ENCODE measurements at regions not wholly inside any gene's neighbourhood (a gene's known extent, or its start where the extent isn't known, plus 50 kb on each side); places are given as distances from the start of the nearest gene placed in this dataset.

DNA sequence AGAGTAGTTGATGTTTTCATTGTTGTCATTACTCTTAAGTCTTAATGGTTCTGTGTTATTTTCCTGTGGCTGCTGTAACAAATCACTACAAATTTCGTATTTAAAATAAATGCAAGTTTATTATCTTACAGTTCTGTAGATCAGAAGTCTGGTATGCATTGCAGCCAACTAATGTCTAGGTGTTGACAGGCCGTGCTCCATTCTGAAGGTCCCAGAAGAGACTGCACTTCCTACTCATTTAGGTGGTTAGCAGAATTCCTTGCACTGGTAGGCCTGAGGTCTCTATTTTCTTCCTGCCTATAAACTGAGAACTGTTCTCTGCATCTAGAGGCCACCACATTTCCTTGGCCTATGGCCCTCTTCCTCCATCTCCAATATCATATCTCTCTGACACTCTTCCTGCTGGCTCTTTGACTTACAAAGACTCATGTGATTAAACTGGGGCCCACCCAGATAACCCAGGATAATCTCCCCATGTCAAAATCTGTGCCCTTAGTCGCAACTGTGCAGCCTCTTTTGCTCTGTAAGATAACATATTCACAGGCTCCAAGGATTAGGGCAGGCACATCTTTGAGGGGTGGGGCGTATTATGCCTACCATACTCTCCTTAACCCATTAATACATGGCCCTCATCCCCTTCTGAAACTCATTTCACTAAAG lies 468.4 kb downstream of the FOXO1 start:
- DNase-seq: no peak

DNA sequence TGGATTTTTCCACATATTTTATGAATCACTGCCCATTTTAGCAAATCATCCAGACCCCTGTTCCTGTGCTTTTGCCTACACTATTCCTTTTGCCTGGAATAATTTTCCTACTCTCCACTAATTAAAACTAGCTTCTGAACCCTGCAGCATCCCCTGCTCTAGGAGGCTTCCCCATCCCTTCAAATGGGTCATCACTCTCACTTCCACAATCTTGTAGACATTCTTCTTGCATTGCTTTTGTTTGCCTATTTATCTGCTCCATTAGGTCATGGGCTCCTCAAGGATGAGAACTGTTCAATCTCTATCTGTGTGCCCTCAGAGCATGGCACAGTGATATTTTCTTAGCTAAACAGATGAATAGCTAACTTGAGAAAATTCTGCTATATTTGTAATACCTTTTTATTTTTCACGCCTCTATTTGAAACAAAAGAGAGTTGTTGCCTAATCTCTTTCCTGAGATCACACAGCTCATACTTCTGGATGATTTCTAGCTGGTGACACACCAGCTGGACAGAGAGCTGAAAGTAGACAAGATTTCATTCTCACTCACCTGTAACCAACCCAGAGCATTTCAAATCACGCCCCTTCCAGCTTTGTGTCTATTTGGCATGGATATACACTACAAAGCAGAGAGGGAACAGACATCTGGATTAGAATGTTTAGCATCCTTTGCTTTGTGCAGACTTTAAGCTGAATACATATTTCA lies 466.0 kb downstream of the FOXO1 start:
- DNase-seq: peak; percentile 44

DNA sequence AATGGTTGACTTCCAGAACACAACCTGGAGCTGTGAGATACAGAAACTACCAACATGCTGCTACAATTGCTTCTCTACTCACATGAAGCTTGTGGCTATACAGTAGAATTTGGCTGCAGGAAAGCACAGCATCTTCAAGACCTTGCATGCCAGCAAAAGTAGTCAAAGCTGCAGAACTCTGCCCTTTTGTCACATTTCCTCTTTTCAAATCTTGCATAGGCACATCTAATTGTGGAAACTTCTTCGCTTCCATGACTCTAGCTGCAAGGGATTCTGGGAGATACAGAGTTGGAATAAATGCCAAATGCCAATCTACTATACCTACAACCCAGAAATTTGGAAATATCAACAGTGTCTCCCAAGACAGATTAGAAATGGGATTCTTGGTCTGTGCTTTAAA lies 462.2 kb downstream of the FOXO1 start:
- DNase-seq: peak; percentile 47

DNA sequence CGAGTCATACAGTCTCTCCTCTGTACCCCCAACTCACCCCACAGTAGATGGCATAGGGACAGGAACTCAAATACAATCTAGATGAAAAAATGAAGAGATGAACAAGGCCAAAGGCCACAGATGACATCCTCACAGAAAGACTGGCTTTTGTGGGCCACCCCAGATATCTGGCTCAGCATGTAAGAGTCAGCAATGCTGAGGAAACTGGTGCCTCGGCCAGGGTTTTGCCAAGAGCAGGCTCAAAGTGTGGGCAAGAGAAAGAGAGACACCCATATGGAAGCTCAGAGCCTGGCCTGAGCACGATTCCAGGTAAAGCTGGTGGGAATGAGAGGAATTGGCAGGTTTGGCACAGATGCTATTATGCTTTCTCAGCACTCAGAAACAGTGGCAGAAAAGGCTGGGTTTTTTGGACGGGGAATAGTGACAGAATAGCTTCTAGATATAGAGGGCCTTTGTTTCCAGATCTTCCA lies 460.6 kb downstream of the FOXO1 start:
- DNase-seq: no peak

DNA sequence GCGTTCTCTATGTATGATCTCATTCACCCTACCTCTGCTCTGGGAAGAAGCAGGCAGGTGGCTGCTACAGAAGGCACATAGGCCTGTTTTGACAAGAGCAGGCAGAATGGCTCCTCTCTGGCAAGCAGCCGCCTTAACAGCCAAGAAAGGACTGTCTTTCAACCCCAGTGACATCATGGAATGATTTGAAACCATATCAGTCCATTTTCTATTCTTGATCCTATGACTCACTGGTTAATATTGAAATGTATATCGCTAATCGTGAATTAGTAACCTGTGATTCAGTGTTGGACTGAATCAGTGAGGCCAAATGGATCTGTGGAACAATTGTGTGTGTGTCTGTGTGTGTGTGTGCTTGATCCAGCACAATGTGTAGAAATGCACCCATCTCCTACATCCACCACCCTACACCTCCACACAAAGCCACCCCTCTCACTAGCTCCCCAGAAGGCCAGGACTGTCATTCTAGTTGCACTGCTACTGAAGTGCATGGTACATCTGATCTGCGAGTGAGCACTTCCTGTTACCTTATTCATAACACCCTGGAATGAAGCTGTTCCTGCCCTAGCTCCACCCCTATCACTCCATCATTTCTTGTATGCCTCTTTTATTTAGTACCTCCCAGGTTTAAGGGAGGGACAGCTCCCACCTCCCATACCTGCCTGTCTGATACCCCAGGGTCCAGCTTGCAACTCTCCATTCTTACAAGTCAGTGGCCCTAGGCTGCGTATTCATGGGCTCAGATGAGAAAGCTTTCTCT lies 460.0 kb downstream of the FOXO1 start:
- DNase-seq: peak; percentile 77

DNA sequence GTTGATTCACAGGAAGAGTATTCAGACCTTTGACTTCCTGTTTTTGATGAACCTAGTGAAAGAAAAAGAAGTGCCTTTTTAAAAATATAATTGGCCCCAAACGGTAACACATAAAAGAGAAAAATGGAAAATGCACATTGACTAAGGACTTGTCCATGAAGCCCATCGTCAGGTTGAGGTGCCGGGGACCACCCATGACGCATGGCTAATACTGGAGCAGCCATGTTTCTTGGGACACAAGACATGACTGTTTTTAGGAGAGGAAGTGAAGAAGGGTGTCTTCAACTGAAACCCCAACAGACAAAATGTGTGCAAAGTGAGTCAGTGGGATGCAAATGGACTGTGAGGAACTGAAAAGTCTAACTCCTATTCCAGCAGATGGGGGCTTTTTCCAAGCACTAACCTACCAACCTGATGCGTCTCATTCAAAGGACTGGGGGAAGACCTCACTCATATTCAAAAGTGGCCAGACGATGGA lies 459.4 kb downstream of the FOXO1 start:
- peak; percentile 80 for DNase-seq

DNA sequence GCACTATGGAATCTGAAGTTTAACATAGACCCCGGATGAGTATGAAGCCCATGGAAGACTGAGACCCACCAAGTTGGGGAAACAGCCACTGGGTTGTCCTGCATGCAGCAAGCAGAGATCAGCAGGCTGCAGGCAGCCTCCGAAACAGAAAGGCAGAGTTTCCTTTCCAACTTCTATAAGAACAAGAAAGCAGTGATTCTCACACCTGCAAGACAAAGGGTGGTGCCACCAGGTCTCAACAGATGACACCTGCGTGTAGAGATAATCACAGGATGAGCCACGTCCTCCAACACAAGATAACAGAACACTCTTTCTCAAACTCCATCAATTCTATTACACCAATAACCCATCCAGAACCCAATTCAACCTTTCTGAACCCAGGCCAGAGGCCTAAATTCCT lies 457.9 kb downstream of the FOXO1 start:
- no peak for DNase-seq

DNA sequence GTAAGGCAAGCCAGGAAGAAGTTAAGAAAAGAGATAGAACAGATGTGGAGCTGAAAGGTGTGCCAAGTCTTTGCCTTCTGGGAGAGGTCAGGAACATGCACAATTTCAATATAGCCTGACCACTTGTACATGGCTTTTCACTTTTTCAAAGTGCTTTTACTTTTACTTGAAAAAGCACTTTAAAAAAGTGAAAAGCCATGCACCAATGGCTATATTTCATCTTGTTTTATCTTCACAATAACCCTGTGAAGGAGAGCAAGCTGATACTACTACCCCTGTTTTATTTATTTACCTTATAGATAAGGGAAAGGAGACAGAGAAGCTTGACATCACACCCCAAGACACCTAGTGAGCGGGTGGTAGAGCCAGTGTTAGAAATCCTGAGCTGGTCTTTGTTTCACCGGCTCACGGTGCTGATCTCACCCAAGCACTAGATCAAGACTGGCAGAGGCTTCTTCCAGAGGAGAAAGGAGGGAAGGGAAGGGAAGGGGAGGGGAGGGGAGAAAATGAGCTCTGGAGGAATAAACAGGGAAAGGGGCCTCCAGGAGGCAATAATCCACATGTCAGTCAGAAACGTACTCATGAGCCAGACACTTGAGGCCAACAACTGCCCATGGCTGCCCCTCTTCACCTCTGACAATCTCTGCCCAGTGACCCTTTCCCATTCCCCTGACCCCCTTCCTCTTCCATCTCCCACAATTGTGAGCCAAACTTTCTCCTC lies 455.4 kb downstream of the FOXO1 start:
- no peak for DNase-seq

DNA sequence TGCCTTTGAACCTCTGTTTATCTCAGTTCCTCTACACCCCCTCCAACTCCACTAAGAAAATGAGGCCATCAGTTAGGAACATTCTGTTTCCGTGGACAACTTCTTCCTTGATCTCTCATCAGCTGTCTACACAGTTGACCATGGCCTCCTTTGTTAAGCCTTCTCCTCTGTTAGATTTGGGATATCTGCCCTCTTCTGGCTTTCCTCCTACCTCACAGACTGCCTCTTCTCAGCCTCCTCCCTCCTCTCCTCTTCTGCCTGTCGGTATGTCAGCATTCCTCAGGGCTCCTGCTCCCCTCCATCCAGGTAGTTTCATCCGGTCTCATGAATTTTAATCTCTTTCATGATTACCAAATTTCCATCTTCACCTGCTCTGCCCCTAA lies 454.9 kb downstream of the FOXO1 start:
- no peak for DNase-seq

DNA sequence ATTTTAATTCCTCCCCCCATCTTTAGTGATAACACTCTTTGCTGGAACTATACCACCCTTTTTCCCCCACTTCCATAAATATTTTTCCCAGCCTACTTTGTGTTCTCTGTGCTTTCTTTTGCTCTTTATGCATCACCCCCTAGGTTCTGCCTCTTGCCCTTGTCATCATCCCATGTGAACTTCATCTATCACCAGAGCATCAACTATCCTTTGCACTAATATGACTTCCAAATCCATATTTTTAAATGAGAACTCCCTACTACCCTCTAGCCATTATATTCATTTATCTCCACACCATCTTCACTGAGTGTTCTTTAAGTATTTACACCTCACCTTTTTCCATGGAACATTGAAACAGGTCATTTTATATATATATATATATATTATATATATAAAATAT lies 452.7 kb downstream of the FOXO1 start:
- DNase-seq: no peak

DNA sequence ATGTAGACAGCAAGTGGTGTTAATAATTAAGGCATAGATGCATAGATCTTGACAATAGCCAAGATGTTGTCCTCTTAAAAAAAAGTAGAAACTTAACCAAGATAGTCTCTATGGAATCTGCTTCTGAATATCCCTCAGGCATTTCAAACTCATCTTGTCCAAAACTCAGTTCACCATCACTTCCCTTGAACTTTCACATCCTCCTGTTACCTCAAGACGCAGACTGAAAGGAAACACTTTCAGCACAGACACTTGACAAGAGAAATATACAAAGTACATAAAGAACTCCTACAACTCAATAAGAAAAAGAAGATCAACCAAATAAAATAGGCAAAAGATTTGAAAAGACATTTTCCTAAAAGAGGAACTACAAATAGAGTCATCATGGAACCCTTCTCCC lies 451.1 kb downstream of the FOXO1 start:
- peak; percentile 24 for DNase-seq

DNA sequence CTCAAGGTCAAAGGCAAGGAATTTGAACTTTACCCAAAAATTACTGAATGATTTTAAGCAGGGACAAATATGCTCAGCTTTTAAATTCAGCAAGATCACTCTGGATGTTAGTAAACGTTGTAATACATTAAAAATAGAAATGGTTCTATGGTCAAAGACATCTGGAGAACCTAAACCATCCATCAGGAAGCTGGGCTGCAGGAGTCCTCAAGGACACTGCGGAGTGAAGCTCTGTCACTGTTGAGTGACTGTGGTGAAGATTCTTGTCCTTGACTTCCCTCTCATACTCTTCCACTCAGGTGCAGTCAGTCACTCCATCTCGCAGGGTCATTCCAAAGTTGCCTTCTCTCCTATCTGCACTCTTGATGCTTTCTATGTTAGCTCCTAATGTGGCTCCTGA lies 450.7 kb downstream of the FOXO1 start:
- no peak for DNase-seq

DNA sequence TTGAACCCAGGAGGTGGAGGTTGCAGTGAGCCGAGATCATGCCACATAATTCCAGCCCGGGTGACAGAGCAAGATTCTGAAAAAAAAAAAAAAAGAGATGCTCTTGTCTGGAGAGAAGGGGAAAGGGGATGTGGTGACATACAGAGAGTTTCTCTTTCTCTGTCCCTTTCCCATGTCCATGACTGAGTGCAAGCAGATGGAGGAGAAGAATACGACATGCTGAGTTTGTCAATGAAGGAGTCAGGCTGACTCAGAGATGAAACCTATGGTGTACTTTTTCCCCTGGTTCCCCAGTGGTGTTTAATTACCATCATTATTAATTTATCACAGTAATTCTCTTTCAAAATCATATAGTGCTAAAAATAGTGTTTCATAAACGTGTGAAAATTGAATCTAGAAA lies 448.8 kb downstream of the FOXO1 start:
- peak; percentile 86 for DNase-seq

DNA sequence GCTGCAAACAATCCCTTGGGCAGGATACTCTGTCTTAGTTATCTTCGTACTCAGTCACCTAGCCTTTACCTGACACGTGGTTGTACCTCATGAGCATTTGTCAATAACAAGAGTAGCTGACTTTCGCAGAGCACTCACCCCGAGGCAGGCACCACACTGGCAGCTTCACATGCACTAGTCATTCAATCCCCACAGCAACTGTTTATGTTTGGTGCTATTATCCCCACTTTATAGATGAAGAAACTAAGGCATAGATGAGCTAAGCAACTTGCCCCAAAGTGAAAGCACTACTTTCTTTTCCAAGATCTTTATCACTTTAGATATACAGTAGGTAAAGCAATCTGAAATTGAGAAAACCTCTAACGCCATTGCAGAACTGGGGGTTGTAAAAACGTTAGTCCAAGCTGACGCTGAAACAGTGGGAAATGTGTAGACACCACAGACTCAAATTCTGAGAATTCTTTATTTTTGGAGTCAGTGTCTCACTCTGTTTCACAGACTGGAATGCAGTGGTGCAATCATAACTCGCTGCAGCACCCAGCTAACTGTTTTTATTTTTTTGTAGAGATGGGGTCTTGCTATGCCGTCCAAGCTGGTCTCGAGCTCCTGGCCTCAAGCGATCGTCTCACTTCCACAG lies 446.0 kb downstream of the FOXO1 start:
- peak; percentile 24 for DNase-seq

DNA sequence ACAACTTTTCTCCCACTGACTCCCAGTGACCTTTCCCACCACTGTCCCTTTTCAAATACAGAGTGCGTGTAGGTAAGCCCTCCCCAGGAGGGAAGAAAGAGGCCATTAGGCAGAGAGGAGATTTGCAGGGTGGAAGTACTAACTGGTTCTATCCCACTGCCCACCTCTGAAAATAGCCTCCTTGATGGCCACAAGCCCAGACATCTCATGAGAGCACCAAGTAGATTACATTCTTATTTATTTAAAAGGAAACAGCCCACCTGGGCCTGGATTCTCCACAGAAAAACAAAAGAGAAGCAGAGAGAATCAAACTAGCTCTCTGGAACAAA lies 445.3 kb downstream of the FOXO1 start:
- no peak for DNase-seq

DNA sequence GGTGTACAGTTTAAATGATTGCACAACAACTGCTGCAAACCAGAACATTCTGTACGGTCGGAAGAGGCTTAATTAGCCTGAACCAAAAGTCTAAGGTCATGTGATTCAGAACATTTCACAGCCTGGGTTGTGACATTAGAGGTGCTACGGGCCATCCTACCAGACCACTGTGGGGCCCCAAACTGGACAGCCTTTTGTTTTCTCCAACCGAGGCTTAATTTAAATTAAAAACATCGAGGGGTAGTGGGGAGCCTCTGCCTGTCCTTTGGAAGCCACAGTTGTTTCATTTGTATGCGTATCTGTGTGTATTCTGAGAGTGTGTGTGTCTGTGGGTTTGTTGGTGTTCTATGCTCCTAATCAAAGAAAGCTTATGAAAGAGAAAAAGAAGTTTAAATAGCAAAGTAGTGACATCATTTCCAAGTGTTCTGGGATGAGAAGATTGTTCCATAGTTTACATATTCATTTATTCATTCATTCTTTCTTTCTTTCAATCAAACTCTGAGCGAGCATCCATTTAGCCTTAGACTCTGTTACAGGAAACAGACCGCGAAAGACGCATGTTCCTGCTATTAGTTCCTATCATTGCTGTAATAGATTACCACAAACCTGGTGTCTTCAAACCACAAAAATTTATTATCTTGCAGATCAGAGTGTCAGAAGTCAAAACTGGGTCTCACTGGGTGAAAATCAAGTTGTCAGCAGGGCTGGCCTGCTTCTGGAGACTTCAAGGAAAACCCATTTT lies 444.8 kb downstream of the FOXO1 start:
- DNase-seq: peak; percentile 24

DNA sequence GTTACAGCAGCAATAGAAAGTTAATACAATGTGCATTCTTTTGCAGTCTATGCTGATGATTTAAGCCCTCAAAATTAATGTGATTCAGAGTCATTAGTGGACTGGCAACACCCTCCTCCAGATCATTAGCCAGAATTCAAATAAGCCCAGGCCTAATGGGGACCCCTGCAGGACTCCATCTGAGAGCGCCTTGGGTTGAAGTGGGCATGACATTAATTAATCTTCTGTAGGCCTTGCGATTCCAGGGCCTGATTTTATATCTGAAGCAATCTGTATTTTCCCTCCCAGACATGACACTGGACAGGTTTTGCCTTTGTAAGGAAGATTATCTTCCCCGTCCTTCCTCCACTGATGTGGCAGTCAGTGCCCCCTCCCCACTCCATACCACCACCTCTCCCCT lies 442.9 kb downstream of the FOXO1 start:
- no peak for DNase-seq

DNA sequence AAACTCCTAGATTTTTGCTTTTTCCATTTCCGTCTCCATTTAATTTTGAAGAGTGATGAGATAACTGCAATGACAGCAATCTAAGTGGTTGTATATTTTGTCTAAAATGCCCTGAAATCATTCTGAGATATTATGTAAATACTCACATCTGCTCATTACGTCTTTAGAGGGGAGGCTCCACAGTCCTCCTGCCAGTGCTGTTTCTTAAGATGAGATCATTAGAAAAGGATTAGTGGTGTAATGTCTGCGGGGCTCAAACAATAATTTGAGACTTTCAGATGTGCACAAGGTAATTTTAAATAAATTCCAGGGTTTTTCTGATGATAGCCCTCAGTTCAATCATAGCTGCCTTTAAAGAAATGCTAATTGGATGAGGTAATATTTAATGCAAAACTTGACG lies 437.9 kb downstream of the FOXO1 start:
- DNase-seq: no peak

DNA sequence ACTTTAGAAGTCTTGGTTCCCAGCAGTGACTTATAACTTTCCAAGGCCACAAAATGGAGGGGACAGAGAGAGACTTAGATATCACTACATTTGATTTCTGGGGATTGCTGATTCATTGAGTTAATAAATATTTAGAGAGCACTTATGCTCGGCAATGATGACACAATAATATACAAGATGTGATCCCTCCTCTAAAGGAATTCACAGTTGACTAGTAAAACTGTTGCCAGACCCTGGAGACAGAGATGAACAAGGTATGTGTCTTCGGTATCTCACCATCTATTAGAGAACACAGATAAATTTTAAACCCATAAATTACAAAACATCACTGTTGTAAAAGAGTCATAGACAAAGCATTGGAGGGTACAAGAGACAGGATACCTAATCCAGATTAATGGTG lies 437.5 kb downstream of the FOXO1 start:
- no peak for DNase-seq

DNA sequence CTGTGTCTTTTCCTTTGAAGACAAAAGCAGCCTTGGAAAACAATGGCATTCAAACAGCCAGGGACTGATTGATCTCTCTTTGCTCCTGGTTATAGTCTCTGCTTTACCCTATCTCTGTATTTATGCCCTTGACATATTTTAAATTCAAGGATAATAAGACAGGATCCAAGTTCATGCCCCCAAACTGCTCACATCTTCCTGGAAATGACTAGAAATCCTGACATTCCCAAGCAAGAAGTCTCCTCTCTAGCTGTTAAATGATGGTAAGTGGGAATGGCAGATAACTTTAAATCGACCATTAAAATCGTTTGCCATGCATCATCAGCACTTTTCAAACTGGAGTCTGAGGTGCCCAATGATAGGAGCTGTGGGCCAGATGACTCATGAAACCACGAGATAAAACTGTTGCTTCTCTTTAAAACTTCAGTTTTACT lies 435.6 kb downstream of the FOXO1 start:
- DNase-seq: peak; percentile 5

DNA sequence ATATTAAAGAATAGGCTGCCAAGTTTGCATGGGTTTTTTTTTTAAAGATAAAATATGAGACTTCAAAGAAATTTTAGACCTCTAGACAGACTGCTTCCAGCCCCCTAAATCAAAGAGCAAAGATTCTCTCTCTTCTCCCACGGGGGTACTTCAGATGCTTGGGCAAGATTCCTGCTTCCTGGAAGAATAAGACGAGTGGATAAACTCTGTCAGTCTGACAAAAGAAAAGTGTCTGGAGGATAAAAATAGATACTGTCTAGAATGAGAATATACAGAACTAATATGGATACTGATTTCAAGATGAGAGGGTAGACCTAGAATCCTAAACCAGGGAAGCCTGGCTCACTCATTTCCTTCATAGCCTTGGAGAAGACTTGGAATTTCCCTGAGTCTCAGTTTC lies 435.1 kb downstream of the FOXO1 start:
- no peak for DNase-seq

DNA sequence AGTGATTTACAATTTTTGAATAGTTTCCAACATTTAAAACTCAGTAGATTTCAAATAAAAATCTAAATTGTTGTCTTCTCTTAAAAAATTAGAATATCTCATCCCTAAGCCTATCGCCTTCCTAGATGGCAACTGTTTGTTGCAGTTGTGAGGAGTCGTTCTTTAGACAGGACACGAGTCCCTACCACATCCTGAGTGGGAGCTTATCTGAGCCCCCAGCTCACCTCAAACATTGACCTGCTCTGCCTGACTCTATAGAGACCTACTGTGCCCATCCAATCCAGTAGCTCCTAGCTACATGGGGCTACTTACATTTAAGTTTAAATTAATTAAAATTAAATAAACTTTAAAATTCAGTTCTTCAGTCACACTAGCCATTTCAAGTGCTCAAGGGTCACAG lies 434.7 kb downstream of the FOXO1 start:
- no peak for DNase-seq
